T-helper 2 cell treated with Interferon-gamma antibody and Interleukin-4, amounts not matched to agents 5 μg/mL and 100 μg/mL, for 36 hours (primary cell): ENCODE measurements at regions not wholly inside any gene's neighbourhood (a gene's known extent, or its start where the extent isn't known, plus 50 kb on each side); places are given as distances from the start of the nearest gene placed in this dataset.

ENCODE experiments used
- DNase-seq: peaks from one replicate; pipeline ENCODE4 v3.0.0; 2021; ENCODE audit warnings: low spot score
- H3K27ac Mint-ChIP-seq: one replicate; pipeline ENCODE4 v1.8.0; 2021; ENCODE audit warnings: mild to moderate bottlenecking, mixed read lengths
- H3K27me3 Mint-ChIP-seq: one replicate; pipeline ENCODE4 v1.8.0; 2021; ENCODE audit warnings: low read depth, mixed read lengths
- H3K36me3 Mint-ChIP-seq: one replicate; pipeline ENCODE4 v1.8.0; 2021; ENCODE audit warnings: low read depth, mixed read lengths
- H3K4me1 Mint-ChIP-seq: one replicate; pipeline ENCODE4 v1.8.0; 2021; ENCODE audit warnings: low read depth, mixed read lengths
- H3K4me3 Mint-ChIP-seq: one replicate; pipeline ENCODE4 v1.8.0; 2022; ENCODE audit warnings: mild to moderate bottlenecking, moderate library complexity, mixed read lengths
- H3K9me3 Mint-ChIP-seq: one replicate; pipeline ENCODE4 v1.8.0; 2021; ENCODE audit warnings: mixed read lengths

DNA sequence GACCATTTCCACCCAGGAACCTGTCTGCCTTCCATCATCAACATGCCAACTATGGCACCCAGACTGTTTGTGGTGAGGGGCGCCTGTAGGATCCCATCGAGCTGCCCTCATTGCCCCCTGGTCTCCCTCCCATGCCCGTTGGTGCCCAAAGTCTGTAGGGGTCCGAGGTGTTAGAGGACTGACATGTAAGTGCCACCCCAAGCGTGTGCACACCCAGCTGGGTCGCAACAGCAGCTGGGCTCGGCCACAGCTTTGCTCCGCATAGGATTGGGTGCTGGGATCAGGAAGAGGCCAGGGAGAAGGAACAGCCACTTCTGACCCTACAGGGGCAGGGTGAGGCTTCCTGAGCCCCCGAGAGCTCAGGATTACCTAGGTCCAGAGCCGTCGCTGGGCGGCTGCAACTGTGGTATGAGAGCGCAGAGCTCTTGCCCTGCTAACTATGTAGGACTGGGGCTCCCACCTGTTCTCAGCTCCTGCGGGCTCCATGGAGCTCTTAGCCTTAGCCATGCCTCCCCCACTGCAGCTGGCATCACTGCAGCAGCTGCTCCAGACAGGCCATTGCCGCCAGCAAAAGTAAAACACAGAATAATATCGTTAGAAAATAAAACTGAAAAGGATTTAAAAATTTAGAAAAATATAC, 1160.3 kb downstream of the FSTL5 start:
- H3K36me3 Mint-ChIP-seq: no peaks in the 10 kb centered on the region
- DNase-seq: no peak
- H3K9me3 Mint-ChIP-seq: peaks cover 27% of the 10 kb centered on the region
- no peaks in the 10 kb centered on the region for H3K27me3 Mint-ChIP-seq
- H3K4me1 Mint-ChIP-seq: no peaks in the 10 kb centered on the region
- no peak overlapping the region for H3K27ac Mint-ChIP-seq
- H3K4me3 Mint-ChIP-seq: no peak overlapping the region

DNA sequence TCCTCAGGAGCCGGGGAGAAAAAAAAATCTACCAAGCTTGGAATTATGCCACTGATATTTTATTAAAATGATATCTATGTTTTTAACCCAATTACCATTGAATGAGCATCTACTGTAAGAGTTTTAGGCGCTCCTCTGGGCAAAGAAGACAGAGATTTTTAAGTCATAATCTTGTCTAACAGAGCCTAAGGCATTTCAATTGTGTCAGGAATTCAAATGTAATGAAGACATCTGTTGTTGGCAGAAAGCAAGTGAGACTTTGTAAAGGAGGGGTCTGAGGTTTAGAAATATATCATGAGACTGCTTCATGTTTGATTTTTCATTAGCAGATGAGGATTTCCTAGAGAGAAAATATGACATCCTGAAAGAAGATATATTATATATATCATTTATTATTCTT, 1158.1 kb downstream of the FSTL5 start:
- no peak for DNase-seq
- H3K36me3 Mint-ChIP-seq: no peaks in the 10 kb centered on the region
- peaks cover 35% of the 10 kb centered on the region for H3K9me3 Mint-ChIP-seq
- H3K27me3 Mint-ChIP-seq: no peaks in the 10 kb centered on the region
- no peak overlapping the region for H3K4me3 Mint-ChIP-seq
- no peak overlapping the region for H3K27ac Mint-ChIP-seq
- no peaks in the 10 kb centered on the region for H3K4me1 Mint-ChIP-seq

DNA sequence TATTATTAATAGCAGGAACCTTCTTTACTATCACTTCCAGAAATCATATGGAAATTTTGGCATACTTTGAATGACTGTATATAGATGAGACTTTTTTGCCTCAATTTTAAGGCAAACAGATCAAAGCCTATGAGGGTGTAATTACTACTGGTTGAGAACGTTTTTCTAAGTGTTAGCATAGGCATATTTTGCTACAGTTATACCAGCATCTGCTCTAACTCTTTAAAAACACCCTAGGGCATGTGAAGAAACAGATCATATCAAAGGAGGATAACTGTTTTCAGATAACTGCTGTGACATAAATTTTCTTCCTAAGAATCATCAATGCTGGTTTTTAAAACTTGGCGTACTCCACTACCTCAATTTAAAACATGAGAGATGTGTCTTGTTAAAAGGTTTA, 1155.3 kb downstream of the FSTL5 start:
- no peak for DNase-seq
- H3K27me3 Mint-ChIP-seq: no peaks in the 10 kb centered on the region
- H3K36me3 Mint-ChIP-seq: no peaks in the 10 kb centered on the region
- H3K27ac Mint-ChIP-seq: no peak overlapping the region
- no peak overlapping the region for H3K4me3 Mint-ChIP-seq
- H3K4me1 Mint-ChIP-seq: no peaks in the 10 kb centered on the region
- peaks cover 39% of the 10 kb centered on the region for H3K9me3 Mint-ChIP-seq

DNA sequence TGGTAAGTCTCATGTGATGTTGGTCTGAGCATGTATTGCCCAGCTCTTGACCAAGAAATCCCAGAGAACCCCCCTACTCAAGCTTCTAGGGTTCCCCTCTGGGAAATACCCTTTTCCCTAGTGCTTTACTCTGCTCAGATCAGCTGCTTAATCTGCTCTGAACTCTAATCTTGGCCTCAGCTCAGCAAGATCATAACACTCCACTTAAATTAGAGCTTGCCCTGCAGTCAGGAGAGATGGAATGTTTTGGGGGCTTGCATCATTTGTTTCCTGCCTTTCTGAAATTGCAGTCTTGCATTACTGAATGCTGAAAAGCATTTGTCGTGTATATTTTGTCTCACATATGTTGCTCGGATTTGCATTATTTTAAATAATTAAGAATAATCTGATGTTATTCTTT, 1153.6 kb downstream of the FSTL5 start:
- no peaks in the 10 kb centered on the region for H3K27me3 Mint-ChIP-seq
- H3K4me3 Mint-ChIP-seq: no peak overlapping the region
- H3K4me1 Mint-ChIP-seq: no peaks in the 10 kb centered on the region
- peaks cover 29% of the 10 kb centered on the region for H3K9me3 Mint-ChIP-seq
- no peaks in the 10 kb centered on the region for H3K36me3 Mint-ChIP-seq
- no peak for DNase-seq
- no peak overlapping the region for H3K27ac Mint-ChIP-seq
